ENCODE measurements at regions not wholly inside any gene's neighbourhood (a gene's known extent, or its start where the extent isn't known, plus 50 kb on each side); places are given as distances from the start of the nearest gene placed in this dataset.
"Not testable (repeated sequence)": the region's sequence is repeated elsewhere in the genome, so short reads cannot be mapped to it uniquely, and the experiment has no call there.

DNA sequence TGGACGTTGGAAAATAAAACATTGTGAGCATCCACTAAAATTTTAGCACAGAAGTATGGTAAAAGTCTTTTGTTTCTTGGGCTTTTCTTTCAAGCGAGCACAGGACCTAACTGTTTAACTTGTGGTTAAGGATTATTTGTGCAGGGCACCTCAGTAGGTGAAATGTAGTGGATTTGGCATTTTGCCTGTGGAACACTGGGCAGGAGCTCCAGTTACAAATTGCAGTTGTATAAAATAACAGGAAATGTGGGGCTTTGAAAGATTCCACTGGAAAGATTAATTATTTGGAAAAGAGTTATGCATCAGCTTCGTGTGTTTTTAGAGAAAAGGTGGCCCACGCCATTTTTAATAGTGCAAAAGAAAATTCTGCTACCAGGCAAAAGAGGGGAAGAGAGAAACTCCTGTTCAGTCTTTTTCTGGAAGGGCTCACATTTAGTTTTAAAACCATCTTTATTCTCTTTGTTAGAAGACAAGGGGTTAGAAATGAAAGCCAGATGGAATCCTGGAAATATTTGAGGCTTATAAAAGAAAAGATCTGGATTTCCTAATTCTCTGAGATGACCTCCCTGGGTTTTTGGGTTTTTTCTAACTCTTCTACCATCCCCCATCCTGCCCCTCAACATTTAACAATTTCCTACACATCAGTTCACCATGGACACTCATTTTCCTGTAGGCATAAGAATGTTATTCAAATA, 144.3 kb upstream of the SERTAD2 start:
- DNase-seq: peak; percentile 57

GRCh38 chr2:64799592-64800252, 146.0 kb upstream of the SERTAD2 start:
- no peak for DNase-seq

GRCh38 chr2:64803776-64804175, 150.1 kb upstream of the SERTAD2 start:
- no peak for DNase-seq

DNA sequence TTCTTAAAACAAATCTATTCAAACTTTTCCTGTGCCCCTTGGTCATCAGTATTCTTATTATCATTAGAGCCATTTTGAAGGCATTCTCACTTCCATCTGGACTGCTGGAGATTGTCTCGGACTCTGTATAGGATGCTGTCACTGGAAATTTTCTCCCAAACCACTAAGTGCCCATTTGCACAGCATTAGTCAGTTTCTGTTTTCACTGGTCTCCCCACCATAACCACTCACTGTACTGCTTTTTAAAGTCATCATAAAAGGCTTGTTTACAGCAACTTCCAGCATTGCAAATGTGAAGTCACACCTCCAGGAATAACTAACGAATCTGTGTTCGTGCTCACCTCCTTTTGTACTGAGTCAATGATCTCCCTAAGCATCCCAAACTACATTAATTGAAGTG, 150.9 kb upstream of the SERTAD2 start:
- no peak for DNase-seq

DNA sequence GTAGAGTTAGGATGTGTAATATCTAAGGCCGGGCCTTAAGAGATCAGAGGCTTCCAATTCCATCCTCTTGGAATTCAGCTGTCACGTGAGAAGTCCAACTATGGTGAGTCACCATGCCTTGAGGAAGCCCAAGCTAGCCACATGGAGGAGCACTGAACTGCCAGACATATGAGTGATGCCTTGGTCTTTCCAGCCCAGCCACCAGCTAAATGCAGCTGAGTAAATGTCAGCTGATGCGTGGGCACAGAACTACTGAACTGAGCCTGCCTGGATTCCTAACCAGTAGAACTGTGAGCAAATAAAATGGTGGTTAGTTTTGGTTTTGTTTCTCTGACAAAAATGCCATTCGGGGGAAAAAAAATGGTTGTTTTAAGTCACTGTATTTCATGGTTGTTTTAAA, 153.7 kb upstream of the SERTAD2 start:
- no peak for DNase-seq

- DNase-seq: no peak
Measured at GRCh38 chr2:64808092-64808491, 154.4 kb upstream of the SERTAD2 start.

GRCh38 chr2:64808754-64809153, 155.0 kb upstream of the SERTAD2 start:
- DNase-seq: no peak

- DNase-seq: no peak
Measured at GRCh38 chr2:64809216-64809615, 155.5 kb upstream of the SERTAD2 start.

GRCh38 chr2:64812285-64812684, 158.6 kb upstream of the SERTAD2 start:
- no peak for DNase-seq

- DNase-seq: no peak
Measured at GRCh38 chr2:64814007-64814406, 160.3 kb upstream of the SERTAD2 start.

DNA sequence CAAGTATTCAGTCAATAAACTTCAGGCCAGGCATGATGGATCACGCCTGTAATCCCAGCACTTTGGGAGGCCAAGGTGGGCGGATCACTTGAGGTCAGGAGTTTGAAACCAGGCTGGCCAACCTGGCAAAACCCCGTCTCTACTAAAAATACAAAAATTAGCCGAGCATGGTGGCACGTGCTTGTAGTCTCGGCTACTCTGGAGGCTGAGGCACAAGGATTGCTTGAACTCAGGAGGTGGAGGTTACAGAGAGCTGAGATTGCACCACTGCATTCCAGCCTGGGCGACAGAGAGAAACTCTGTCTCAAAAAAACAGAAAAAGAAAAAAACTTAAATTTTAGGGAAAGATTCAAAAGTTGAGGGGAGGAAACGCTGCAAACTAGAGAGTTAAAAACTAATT, 162.8 kb upstream of the SERTAD2 start:
- DNase-seq: not testable (repeated sequence)

- no peak for DNase-seq
Measured at GRCh38 chr2:64817453-64817852, 163.7 kb upstream of the SERTAD2 start.

- no peak for DNase-seq
Measured at GRCh38 chr2:64818664-64819060, 164.9 kb upstream of the SERTAD2 start.

- no peak for DNase-seq
Measured at GRCh38 chr2:64819361-64819760, 165.6 kb upstream of the SERTAD2 start.

GRCh38 chr2:64819774-64820688, 166.3 kb upstream of the SERTAD2 start:
- DNase-seq: no peak

DNA sequence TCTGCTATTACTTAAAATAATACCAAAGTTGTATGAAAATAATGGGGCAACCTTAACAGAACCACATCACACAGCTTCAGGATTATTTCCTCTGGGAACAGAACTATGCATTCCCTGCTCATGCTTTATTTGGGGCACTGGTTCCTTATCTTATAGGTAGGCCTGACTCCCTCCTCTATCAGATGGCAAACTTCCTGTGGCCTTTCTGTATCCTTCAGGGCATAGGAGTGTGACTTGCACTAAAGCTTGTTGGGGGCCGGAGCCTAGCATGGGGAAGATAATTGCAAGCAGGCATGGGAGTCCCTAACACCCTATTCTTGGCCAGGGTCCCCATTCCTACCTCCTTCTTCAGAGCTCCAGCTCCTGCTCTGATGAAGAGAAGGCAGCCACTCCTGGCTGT, 167.2 kb upstream of the SERTAD2 start:
- no peak for DNase-seq

DNA sequence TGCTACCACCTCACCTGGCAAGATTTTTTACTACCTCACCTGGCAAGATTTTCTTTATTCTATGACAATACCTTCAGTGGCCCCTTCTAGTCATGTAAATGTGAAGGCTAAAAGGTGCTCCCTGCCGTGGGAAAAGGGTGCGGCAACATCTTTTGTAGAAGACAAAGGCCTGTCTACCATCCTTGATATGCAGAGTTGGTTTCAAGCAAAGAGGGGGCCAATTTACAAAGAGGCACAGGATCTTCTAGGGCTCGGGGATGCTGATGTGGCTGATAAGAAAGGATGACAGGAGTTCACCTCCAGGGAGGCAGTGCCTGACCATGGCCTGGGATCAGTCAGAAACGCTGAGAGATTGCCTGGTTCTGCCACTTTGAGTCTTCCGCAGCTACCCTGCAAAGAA, 165.4 kb upstream of the SLC1A4 start:
- no peak for DNase-seq

DNA sequence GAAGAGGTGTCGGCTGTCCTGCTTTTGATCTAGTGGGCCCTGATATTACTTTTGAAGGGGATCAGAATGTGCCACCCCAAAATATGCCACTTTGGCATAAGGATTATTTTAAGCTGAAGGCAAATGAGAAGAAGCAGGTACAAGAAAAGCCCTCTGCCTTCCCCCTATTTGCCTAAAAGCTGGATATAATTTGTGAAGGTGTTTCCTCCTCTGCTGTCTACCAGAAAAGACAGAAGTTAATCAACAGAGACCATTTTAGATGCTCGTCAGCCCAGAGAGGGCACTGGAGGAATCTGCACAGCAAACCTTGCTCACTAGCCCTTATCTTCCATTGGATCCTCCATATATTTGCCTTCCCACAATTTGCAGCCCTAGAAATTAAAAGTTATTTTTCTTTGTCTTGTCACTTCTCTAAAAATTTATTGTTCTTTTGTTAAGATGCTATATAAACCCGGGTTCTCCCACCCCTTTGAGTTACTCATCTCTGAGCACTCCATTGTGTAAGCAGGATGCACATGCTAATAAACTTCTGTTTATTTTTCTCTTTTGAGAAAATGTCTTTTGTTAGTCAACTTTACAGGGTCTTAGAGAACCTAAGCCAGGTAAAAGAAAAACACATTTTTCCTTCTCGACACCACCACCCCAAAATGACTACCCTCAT, 163.2 kb upstream of the SLC1A4 start:
- DNase-seq: no peak

DNA sequence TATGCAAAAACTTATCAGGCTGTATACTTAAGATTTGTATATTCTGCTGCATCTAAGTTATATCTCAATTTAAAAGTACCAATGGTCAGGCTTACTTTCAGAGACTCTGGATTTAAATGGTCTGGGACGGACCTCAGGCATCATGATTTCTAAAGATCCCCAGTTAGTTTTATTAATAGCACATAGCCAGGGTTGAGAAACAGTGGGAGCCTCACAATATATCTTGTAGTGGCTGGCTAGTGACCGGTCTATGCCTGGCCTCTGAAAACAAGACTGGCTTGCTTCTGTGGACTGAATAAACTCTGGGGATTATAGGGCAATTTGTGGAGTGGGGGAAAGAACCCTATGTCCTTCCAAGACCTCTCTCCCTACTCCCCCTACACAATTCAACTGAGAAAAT, 162.5 kb upstream of the SLC1A4 start:
- no peak for DNase-seq

DNA sequence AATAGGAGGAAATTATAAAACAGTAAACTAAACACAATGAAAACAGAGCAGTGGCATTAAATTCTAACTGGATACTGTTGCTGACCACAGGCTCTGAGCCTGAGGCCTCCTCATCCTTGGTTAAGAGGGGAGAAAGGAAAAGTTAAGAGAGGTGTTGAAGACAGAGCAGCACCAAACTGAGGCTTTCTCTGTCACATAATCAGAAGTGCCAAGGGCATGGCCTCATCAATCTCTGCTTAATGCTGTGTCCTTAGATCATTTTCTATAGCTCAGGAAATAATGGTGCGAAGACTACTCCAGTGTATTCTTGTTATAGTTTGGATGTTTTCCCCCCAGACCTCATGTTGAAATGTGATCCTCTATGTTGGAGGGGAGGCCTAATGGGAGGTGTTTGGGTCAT, 160.9 kb upstream of the SLC1A4 start:
- DNase-seq: no peak

DNA sequence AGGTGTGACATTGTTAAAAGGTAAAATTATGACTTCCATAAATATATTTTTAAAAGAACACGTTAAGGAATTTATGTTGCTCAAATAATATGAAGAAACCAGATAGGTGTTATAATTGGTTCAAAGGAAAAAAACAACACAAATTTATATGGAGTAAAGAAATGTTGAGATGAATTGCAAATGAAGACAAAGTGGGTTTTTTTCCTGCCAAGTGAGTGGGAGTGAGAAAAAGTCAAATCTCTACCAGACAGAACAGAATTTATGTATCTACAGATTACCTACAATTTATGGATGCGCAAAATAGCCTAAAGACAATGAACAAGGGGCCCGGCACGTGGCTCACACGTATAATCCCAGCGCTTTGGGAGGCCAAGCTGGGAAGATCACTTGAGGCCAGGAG, 159.7 kb upstream of the SLC1A4 start:
- no peak for DNase-seq

GRCh38 chr2:64831134-64831976, 157.8 kb upstream of the SLC1A4 start:
- no peak for DNase-seq
